GM13977 (cell line): ENCODE measurements at regions not wholly inside any gene's neighbourhood (a gene's known extent, or its start where the extent isn't known, plus 50 kb on each side); places are given as distances from the start of the nearest gene placed in this dataset.

Experiments
- DNase-seq: peaks from one replicate; pipeline ENCODE4 v3.0.0; 2012; ENCODE audit warnings: low spot score
- in situ Hi-C: fragments of 300-500 bp; cut with MboI; formaldehyde crosslinking; loops from one replicate; pipeline ENCODE4 v1.12.0; 2022; ENCODE audit warnings: low sequenced_read_pairs, low pct_unique_long_range_greater_than_20kb, mixed read lengths, inconsistent platforms; ENCODE audit not compliant: unreplicated experiment
- TF ChIP-seq, protein P1 (sequence below): IDR thresholded peaks from 2 replicates; pipeline ENCODE4 v1.5.1; 2012; ENCODE audit warnings: mild to moderate bottlenecking, control low read depth; ENCODE audit not compliant: insufficient read depth; ENCODE audit errors: extremely low read depth, missing control alignments

DNA sequence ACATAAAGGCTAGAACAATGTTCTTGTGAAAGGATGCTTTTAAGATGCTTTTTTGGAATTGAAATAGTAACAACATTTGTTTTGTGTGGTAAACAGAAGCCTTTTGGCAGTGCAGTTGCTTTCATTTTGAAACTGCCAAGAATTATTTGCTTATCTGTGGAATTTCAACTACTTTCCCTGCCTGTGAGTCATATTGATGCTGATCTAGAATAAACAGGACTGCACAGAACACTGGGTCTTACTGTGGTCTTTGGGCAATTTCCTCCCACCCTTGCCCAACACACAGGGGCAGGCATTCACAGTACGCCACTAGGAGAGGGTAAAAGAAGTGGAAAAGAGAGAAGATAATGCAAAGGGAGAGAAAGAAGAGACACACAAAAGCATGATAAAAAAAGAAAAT lies 483.7 kb downstream of the ELAVL2 start:
- TF ChIP-seq, protein P1, sequence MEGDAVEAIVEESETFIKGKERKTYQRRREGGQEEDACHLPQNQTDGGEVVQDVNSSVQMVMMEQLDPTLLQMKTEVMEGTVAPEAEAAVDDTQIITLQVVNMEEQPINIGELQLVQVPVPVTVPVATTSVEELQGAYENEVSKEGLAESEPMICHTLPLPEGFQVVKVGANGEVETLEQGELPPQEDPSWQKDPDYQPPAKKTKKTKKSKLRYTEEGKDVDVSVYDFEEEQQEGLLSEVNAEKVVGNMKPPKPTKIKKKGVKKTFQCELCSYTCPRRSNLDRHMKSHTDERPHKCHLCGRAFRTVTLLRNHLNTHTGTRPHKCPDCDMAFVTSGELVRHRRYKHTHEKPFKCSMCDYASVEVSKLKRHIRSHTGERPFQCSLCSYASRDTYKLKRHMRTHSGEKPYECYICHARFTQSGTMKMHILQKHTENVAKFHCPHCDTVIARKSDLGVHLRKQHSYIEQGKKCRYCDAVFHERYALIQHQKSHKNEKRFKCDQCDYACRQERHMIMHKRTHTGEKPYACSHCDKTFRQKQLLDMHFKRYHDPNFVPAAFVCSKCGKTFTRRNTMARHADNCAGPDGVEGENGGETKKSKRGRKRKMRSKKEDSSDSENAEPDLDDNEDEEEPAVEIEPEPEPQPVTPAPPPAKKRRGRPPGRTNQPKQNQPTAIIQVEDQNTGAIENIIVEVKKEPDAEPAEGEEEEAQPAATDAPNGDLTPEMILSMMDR = no peak
- in situ Hi-C loops = no loop called here
- no peak for DNase-seq

DNA sequence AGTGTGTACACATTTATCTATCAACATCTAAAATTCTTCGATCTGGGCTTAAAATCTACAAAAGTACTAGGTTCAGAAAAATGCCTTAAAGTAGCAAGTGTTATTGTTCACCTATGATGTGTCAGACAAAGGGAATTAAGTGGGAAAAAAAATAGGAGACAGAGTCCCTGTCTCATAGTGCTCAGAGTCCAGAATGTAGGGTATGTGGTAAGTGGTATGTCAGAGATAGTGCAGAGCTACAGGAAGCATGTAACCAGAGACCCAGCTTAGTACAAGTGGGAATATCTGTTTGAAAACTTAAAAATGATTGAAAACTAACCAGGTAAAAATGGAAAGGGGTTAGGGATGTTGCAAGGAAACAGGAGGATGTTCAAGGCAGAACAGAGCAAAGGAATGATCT lies 482.8 kb downstream of the ELAVL2 start:
- TF ChIP-seq, protein P1 = no peak
- DNase-seq = no peak
- in situ Hi-C loops = no loop called here

DNA sequence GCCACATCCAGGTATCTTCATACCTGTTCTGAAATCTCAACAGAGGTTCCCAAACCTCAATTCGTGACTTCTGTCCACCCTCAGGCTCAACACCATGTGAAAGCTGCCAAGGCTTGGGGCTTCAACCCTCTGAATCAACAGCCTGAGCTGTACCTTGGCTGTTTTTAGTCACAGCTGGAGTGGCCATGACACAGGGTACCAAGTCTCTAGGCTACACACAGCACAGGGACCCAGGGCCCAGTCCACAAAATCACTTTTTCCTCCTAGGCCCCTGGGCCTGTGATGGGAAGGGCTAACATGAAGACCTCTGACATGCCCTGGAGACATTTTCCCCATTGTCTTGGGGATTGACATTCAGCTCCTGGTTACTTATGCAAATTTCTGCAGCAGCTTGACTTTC lies 464.9 kb downstream of the ELAVL2 start:
- no peak for DNase-seq
- TF ChIP-seq, protein P1 = no peak
- in situ Hi-C loops = no loop called here

DNA sequence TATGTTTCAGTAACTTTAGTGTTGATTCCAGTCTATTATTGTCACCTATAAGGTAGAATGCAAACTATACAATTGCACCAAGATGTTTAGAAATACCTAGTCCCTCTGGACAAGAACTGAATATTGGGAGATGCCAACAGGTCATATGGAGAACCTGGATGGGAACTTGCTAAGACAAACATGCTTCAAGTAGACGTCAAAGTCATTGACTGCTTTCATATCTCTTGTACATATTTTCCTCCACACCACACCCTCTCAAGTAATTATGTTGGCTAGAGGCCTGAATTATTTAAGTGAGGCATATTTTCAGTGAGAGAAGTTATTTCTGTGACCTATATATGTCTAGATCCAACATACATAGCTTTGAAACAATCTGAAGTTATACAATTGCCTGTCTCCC lies 453.3 kb downstream of the ELAVL2 start:
- TF ChIP-seq, protein P1 = no peak
- in situ Hi-C loops = no loop called here
- no peak for DNase-seq

DNA sequence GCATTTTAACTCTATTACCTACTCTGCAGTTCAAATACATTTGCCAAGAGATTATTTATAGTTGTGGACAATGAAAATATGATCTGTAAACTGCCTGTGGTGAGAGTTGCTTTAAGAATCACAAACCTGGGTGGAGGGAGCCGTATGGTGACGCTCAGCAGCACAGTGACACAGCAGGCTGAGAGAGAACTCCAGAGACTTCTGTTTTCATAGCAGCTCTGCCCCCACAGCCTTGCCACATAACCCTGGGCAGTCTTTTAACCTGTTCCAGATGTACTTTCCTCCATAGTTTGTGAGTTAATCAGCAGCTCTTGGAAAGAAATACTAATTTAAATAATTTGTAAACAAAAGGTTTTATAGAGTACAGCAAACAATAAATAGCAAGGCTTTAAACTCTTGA lies 450.5 kb downstream of the ELAVL2 start:
- TF ChIP-seq, protein P1 = no peak
- in situ Hi-C loops = no loop called here
- no peak for DNase-seq

DNA sequence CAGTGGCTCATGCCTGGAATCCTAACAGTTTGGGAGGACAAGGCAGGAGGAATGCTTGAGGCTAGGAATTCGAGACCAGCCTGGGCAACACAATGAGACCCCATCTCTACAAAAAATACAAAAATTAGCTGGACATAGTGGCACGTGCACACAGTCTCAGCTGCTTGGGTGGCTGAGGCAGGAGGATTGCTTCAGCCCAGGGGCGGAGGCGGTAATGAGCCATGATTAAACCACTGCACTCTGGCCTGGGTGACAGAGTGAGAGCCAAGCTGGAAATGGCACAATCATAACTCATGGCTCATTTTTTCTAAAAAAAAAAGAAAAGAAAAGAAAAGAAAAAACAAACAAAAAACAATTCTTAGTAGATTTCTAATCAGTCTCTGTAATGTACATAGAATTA lies 446.2 kb downstream of the ELAVL2 start:
- in situ Hi-C loops = no loop called here
- TF ChIP-seq, protein P1 = no peak
- no peak for DNase-seq

DNA sequence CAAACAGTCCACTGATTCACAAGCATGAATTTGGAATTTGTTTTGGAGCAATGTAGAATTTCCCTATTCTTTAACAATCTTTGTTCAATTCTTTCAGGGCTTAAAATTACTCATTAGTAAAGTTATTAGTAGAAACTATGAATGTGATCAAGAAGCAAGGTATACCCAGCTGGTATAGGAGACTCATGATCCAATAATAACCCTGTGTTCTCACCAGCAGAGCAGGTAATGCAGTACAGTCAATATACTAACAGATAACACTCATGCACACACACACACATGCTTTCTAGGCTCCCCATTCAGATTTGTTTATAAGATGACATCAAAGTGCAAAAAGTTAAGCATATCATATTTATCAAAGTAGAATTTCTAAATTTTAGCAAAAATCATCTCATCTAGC lies 445.2 kb downstream of the ELAVL2 start:
- TF ChIP-seq, protein P1 = no peak
- in situ Hi-C loops = no loop called here
- no peak for DNase-seq
